ENCODE measurements at regions not wholly inside any gene's neighbourhood (a gene's known extent, or its start where the extent isn't known, plus 50 kb on each side); places are given as distances from the start of the nearest gene placed in this dataset.
"Not testable (repeated sequence)": the region's sequence is repeated elsewhere in the genome, so short reads cannot be mapped to it uniquely, and the experiment has no call there.

GRCh38 chr10:78210976-78211375, 177.3 kb downstream of the RPS24 start:
- DNase-seq (ENCODE audit: low read depth in 2 of 2): no peak

- DNase-seq (ENCODE audit: low read depth in 2 of 2): no peak
Observed at GRCh38 chr10:78211561-78212051, 177.9 kb downstream of the RPS24 start.

GRCh38 chr10:78212060-78212785, 178.6 kb downstream of the RPS24 start:
- DNase-seq (ENCODE audit: low read depth in 2 of 2): no peak

GRCh38 chr10:78212786-78213175, 179.1 kb downstream of the RPS24 start:
- DNase-seq (ENCODE audit: low read depth in 2 of 2): no peak

DNA sequence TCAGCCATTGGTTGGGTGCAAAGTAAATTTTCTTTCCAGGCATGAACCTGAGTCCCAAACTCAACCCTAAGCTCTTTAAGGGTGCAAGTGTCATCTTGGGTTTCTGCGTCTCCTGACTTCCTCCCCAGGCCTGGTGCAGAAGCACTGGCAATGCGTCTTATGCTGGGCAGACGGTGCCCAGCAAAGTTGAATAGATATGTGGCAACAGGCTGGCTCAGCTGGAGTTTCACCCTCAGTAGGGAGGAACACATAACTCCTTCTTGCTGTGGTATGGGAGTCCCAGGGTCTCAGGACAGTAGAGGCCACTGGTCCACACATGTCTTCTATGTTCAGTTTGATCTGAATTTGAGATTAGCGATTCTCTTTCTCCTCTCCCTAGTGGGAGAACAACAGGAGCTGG, 181.3 kb downstream of the RPS24 start:
- DNase-seq (ENCODE audit: low read depth in 2 of 2): no peak

- no peak for DNase-seq (ENCODE audit: low read depth in 2 of 2)
Observed at GRCh38 chr10:78215645-78216044, 182.0 kb downstream of the RPS24 start.

DNA sequence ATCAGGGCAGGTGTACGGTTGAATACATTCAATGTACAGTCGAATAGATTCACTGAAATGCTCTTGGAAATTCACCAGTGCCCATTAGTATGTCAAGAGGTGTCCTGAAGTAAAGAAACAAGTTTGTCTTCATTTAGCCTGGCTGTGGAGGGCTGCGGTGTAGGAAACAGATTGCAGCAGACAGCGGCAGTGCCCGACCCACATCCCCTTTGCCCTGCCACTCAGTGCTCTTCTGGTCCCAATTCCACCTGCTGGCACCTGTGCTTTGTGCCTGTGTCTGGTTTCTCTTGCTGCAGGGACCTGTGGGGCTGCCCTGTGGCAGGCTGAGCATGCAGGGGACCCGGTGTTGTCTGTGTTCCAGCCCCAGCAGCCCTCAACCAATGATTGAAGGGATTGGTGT, 183.7 kb downstream of the RPS24 start:
- no peak for DNase-seq (ENCODE audit: low read depth in 2 of 2)

DNA sequence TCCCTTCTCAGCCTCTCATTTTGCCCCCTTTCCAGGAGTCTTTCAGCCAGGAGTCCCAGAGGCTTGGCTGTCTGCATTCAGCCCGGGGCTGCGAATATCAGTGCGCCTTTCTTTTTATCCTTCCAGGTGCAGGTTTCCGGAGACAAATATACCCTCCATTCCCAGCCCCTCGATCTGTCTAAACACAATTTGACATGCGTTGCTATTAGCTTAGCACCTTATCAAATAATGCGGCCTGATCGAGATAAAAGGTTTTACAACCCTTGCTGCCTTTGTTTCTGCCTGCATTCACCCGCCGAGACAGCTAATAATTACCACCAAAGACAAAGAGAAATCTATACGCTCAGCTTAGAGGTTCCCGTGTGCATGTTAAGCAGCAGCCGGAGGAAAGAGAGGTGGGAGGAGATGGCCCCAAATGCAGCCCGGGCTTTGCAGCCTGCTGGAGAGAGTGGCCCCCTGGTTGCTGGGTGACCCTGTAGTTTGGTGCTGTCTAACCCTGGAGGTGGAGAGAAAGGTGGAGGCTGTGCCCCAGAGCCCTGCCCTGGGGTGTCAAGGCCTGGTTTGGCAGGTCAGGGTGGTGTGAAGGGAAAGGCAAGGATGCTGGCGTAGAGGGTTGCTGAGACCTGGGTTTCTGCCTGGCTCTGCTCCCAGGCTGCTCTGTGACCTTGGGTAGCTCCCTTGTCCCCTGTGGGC, 185.3 kb downstream of the RPS24 start:
- DNase-seq (ENCODE audit: low read depth in 2 of 2): no peak

- DNase-seq (ENCODE audit: low read depth in 2 of 2): not testable (repeated sequence)
Observed at GRCh38 chr10:78219568-78219967, 185.9 kb downstream of the RPS24 start.

GRCh38 chr10:78220781-78221180, 187.1 kb downstream of the RPS24 start:
- DNase-seq (ENCODE audit: low read depth in 2 of 2): no peak

- DNase-seq (ENCODE audit: low read depth in 2 of 2): no peak
Observed at GRCh38 chr10:78222096-78222790, 188.6 kb downstream of the RPS24 start.

GRCh38 chr10:78223088-78223487, 189.4 kb downstream of the RPS24 start:
- DNase-seq (ENCODE audit: low read depth in 2 of 2): no peak

DNA sequence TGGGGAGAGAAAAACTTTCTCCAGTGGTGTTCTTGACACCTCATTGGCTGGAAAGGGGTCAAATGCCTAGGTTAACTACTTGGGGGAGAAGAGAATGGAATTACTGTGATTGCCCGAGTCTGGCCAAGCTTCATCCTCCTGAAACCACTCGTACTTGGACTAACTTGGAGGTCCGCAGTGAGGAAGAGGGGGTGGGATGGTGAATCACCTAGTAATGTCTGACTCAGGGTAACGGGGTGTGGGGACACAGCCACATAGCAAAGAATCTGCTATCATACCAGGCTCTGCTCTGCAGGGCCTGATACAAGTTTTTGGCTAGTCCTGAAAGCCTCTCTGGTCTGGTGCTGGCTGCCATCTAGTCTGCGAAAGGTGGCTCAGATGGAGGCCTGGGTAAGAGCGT, 190.9 kb downstream of the RPS24 start:
- no peak for DNase-seq (ENCODE audit: low read depth in 2 of 2)

GRCh38 chr10:78225594-78225993, 191.9 kb downstream of the RPS24 start:
- DNase-seq (ENCODE audit: low read depth in 2 of 2): no peak

DNA sequence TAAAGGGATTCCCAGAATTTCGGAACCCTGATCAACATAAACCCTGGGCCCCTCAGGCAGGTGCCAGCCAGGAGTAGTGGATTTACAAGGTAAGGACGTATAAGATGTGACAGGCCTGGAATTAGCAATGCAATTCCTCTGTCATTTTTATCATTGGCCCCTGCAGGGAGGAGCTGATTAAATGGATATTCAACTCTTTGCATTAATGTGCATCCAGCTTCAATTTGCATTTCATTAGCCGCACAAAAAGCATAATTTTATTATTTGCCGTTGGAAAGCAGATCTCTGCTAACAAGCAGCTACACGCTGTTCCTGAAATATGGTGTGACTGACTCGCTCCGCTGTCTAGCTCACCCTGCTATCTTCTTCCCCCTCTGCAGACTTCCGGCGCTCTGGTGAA, 195.8 kb downstream of the RPS24 start:
- DNase-seq (ENCODE audit: low read depth in 2 of 2): no peak

DNA sequence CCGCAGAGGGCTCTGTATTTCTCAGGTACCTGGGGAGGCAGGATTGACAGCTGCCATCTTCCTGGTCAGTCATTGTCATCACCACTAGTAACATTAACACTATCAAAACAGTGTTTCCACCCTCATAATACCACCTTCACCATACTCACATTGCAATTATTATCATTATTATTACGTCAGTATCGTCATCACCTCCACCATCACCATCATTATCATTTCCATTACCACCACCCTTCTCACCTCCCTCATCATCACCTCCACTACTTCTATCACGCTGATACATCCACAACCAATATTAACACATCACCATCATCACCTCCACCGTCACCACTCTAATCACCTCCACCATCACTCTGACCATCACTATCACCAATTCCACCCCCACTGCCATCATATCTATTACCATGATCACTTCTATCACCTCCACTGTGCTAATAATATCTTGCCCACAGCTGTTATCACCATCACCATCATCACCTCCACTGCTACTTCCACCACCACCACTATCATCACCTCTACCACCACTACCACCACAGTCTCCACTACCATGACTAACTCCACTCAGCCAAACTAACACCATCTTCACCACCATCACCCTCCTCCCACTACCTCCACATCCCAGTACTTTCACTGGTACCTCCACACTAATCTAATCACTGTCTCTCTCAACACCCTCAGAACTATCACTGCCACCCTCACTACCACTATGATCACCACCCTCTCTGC, 196.4 kb downstream of the RPS24 start:
- DNase-seq (ENCODE audit: low read depth in 2 of 2): no peak

DNA sequence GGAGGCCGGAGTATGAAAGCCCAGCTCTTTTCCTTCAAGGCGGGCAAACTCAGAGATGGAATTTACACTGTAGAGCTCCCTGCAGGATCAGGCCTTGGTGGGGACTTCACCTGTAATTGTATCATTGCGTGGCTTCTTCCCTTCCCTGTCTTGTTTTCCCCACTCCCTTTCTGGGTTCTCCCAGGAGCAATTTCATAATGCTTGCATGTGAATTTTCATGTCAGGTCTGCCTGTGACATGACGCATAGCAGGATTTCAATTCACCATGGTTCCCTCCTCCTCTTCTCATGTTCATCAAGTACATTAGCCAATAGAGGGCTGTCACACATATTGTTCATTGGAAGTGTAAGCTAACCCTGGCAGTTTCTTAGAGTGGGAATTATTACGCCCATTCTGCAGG, 197.7 kb downstream of the RPS24 start:
- DNase-seq (ENCODE audit: low read depth in 2 of 2): no peak

DNA sequence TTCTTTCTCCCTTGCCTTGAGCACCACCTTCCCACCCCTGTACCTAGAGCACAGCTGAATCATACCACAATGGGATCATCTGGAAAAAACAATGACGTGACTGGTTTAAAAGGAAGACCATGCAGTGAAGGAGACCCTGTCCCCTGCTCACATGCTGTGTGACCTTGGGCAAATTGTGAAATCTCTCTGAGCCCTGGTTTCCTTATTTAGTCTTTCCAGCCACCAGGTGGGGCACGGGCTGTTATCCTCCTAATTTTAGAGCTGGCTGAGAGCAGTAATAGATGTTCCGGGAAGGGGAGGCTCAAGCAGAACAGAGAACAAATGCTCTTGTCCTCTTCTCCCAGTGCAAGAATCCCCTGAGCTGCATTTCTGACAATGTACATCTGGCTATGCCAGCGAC, 198.3 kb downstream of the RPS24 start:
- DNase-seq (ENCODE audit: low read depth in 2 of 2): no peak

DNA sequence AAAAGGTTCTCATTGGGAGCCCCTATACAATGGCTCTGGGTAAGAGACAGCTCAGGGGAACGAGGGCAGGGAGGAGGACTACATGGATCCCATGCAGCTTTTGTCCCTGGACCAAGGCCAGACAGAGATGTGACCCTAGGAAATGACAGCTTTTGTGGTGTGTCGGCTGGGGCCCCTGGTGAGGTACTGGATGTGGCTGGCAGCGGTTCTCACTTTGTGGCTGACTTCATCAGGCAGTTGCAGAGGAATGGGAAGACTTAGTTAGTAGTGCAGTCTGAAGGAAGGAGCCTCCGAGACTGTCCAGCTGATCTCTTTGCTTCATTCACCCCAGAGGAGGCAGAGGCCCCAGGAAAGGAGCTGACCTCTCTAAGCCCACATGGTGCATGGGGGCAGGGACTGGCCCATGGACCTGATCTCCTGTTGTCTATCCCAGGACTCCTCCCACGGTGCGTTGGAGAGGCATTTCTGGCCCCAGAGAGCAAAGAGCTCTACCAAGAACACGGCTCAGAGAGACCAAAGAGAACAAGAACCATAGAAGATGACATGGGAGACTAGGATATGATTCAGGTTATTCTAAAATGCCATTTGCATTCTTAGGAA, 202.9 kb downstream of the RPS24 start:
- no peak for DNase-seq (ENCODE audit: low read depth in 2 of 2)

GRCh38 chr10:78237951-78238350, 204.3 kb downstream of the RPS24 start:
- not testable (repeated sequence) for DNase-seq (ENCODE audit: low read depth in 2 of 2)

- DNase-seq (ENCODE audit: low read depth in 2 of 2): no peak
Observed at GRCh38 chr10:78247266-78247665, 213.6 kb downstream of the RPS24 start.

GRCh38 chr10:78247821-78248220, 214.2 kb downstream of the RPS24 start:
- DNase-seq (ENCODE audit: low read depth in 2 of 2): no peak

All from stimulated activated CD4-positive, alpha-beta T cell treated with anti-CD3 and anti-CD28 coated beads, Interleukin-4, amount 100 ng/mL, for 48 hours (primary cell).